GM18517 (cell line): ENCODE measurements at regions not wholly inside any gene's neighbourhood (a gene's known extent, or its start where the extent isn't known, plus 50 kb on each side); places are given as distances from the start of the nearest gene placed in this dataset.

Experiments
- ATAC-seq: cut with Tn5 transposase; IDR thresholded peaks from one replicate; pipeline ENCODE4 v1.9.1; 2021; ENCODE audit warnings: mild to moderate bottlenecking, moderate library complexity; ENCODE audit not compliant: unreplicated experiment

DNA sequence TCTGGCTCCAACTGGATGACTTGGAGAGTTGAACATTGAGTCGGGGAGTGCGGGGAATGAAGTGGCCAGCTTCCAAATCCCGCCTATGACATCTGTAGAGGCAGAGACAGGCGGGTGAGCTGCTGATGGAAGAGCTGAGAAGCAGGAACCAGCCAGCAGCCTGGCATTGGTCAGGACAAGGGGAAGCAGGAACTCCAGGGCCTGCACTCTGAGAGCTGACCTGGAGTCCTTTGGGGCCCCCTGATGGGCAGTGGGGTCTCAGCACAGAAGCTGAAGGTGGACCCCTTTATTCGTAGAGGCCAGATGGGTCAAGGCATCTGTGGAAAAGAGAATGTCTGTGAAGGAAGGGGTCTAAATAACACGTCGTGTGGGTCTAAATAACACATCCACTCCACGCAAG is 57.0 kb downstream of the SEC61G start:
- ATAC-seq, result no peak

DNA sequence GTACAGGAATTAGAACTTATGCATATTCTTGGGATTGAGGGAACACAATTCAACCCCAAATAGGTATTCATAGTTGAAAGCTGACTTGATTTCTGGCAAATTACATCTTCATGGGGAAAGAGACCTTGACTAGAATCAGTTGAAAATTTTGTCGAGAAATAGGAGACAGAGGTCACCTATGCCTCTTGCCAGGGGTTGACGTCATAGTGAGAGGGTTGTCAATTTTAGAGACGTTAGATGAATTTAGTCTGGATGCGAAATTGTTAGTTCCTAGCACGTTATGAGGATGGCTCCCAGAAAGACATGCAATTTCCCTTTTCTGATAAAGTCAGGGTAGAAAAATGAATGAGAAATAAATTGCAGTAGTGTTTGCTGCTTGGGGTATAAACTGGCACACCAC is 59.3 kb downstream of the SEC61G start:
- ATAC-seq, result no peak

DNA sequence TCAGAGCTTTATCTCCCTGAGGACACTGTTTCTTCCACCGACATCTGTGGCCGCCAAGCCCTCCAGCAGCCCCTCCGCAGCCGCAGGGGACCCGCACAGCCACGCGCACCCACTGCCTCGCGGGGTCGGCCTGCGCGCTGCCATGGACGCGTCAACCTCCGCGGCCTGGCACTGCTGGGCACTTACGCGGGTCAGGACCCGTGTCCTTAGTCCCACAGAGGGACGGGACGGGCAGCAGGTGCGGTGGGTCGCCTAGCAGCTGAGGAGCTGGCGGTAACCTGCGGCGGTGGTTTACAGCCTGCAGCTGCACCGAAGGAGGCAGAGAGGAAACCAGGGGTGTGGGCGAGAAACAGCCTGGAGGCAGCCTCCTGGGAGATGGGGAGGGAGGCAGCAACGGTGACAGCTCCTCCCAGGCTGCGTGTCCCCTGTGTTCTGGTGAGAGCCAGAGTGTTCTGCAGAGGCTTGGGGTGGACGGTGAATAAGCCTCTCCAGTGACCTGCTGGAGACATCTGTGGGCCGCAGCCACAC is 61.3 kb downstream of the SEC61G start:
- no peak for ATAC-seq

GRCh38 chr7:54690892-54691291 is 68.1 kb downstream of the SEC61G start:
- ATAC-seq, result no peak

GRCh38 chr7:54690050-54690443 is 69.0 kb downstream of the SEC61G start:
- no peak for ATAC-seq

- no peak for ATAC-seq
Observed at GRCh38 chr7:54689394-54690049, 69.5 kb downstream of the SEC61G start.

DNA sequence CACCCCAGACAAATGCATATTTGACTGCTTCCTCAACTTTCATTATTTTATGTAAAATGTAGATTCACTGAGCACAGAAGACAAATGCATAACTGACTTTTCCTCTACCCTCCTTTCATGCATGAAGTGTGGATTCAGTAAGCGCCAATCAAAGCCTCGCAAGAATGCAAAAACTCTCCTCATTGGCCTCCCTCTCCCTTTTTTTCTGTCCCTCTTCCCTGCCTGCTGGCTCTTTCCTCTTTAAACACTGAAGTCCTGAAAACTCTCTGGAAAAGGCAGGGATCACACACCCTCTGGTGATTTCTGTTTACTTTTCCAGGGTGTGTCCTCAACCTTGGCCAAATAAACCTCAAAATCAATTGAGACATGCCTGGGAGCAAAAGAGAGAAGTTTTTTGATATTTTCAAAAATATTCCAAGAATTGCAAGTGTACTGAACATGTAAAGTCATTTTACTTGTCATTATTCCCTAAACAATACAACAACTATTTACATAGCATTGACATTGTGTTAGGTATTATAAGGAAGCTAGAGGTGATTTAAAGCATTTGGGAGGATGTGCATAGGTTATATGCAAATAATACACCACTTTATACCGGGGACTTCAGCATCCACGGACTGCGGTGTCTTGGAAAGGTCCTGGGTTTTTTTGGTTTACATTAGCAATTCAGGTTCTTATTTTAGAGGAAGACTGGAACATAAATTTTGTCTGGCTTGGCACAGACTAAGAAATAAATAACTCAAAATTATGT is 71.4 kb downstream of the SEC61G start:
- ATAC-seq, result no peak

- ATAC-seq, result no peak
Observed at GRCh38 chr7:54680377-54681005, 78.5 kb downstream of the SEC61G start.

DNA sequence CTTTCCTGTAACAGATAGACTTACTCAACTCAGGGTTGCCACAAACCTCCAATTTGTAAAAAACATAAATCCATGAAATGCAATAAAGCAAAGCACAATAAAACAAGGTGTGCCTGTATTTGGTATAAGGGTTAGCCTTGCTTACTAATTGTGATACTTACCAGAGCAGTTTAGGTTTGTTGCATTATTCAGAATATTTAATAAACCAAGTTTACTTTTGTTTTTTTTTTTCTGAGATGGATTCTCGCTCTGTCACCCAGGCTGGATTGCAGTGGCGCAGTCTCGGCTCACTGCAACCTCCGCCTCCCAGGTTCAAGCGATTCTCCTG is 79.6 kb downstream of the SEC61G start:
- no peak for ATAC-seq

- no peak for ATAC-seq
Observed at GRCh38 chr7:54678763-54679489, 80.1 kb downstream of the SEC61G start.

DNA sequence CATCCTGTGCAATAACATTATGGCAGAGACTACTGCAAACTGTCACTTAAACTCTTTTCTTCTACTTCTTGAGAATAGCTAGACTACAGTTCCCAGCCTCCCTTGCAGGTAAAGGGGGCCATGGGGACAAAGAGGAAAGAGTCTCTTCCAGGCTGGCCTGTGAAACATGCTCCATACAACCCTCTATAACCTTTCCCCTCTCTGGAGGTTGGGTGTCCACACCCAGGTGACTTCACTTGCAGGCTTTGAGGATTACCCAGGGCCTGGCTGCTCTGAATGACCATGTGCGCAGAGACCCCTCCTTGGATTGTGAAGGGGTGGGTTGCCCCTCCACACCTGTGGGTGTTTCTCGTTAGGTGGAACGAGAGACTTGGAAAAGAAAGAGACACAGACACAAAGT is 84.1 kb downstream of the SEC61G start:
- no peak for ATAC-seq

- no peak for ATAC-seq
Observed at GRCh38 chr7:54672519-54672918, 86.5 kb downstream of the SEC61G start.

GRCh38 chr7:54664235-54665228 is 94.5 kb downstream of the SEC61G start:
- ATAC-seq, result peak; percentile 66

DNA sequence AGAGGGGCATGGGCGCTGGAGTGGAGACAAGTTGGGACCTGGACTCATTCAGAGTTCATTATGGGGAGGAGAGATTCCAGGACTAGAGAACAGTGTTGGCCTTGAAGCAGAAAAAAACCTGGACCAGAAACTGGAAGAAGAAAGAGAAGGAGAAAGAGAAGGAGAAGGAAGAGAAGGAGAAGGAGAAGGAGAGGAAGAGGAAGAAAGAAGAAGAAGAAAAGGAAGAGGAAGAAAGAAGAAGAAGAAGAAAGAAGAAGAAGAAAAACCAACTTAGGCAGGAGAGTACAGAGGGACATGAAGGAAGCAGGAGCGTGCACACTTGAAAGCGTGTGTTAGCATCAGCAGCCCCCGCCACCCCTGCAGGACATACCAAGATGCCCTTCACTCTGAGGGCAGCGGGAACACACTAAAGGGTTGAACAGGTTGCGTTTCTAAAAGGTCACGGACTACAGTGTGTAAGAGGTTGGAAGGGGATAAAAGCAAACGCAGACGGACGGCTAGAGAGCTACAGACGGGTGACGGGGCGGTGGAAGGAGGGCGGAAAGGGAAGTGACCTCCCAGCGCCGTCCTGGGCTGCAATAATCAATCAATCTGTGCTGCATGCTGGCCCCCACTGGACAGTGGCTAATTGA is 95.3 kb downstream of the SEC61G start:
- ATAC-seq, result no peak

DNA sequence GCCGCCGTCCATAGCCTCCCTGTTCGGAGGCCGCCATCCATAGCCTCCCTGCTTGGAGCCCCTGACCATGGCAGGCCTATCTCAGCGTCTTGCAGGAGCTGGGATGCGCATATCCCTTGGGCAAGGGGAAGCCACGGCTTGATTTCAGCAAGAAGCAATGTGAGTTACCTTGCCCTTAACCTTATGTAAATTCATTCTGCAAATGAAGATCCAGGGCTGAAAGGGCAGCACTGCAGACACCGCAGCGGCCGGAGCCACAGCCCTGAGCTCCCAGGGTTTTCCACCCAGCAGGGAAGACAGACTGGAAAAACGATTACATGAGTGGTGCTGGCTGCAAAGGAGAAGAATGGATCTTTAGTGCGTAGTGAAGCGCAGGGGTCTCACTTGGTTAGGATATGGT is 95.8 kb downstream of the SEC61G start:
- no peak for ATAC-seq

GRCh38 chr7:54662701-54663100 is 96.3 kb downstream of the SEC61G start:
- ATAC-seq, result no peak

DNA sequence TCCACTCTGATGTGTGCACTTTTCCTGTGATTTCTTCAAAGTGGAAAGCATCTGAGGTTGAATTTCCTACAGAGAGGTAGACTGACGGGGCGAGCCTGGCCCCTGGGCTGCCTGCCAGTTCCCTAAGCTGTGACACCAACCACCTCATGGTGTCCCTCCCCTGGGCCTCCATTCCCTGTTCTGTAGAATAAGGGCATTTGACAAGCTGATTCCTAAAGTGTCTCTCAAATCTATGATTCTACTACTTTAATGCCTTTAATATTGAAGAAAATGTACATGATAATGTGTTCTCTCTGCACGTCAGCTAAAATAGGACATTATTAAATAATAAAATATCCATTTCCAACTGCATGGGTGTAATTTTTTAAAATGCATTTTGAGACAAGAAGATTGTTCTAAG is 105.1 kb downstream of the SEC61G start:
- ATAC-seq, result no peak

DNA sequence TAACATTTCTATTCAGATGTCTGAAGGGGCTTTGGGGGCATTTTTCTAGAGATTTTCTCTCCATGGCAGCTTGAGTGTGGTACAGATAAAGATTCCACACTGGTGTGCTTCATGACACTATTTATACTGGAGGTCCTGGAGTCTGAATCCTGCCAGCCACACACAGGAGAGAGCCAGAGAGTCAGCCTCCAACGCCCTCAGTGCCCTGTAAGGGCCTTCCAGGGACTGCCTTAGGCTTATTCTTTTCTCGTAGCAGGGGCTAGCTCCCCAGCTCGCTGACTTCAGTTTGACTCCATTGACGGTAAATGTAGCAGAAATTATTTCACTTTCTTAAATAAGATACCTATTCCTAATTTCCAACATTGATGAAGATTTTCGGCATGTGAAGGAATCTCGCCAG is 100.9 kb downstream of the VSTM2A start:
- ATAC-seq, result no peak

GRCh38 chr7:54637712-54638396 is 95.7 kb downstream of the VSTM2A start:
- ATAC-seq, result no peak
